Stimulated activated CD4-positive, alpha-beta T cell treated with anti-CD3 and anti-CD28 coated beads, Interleukin-4, amount 100 ng/mL, for 1 hour (primary cell): ENCODE measurements at regions not wholly inside any gene's neighbourhood (a gene's known extent, or its start where the extent isn't known, plus 50 kb on each side); places are given as distances from the start of the nearest gene placed in this dataset.
"Not testable (repeated sequence)": the region's sequence is repeated elsewhere in the genome, so short reads cannot be mapped to it uniquely, and the experiment has no call there.

Experiments used
- DNase-seq: peaks from one replicate; pipeline ENCODE4 v3.0.0-alpha.2; 2020

DNA sequence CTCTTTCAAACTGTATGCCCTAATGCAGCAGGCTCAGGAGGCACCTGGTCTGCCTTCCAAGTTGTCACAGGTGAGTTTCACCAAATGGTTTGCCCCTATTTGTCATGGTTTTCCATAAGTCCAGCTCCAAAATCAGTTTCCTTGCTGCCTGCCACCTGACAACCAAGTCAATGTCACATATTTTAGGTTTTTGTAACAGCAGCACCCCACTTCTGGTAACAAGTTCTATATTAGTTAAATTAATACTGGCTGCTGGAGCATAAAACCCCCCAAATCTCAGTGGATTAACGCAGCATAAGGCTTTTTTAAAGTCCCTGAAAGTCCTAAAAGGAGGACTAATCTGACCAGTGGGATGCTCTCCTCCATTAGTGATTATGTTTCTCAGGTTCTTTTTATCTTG is 200.7 kb downstream of the RRAGC start:
- DNase-seq: no peak

DNA sequence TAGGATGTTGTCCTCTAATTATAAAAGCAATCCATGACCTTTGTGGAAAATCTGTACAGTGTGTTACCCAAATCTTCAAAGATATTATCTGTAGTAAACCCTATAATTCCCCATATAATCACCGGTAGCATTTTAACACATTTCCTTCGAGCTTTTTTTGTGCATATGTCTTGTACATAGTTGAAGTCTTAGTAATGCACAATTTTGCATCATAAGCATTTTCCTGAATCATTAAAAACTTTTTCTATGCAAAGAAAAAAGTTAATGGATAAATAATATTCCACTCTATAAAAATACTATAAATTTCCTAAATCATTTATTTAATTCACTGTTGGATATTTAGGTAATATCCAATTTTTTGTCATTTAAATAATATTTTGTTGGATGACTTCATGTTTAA is 201.7 kb downstream of the RRAGC start:
- DNase-seq: no peak

DNA sequence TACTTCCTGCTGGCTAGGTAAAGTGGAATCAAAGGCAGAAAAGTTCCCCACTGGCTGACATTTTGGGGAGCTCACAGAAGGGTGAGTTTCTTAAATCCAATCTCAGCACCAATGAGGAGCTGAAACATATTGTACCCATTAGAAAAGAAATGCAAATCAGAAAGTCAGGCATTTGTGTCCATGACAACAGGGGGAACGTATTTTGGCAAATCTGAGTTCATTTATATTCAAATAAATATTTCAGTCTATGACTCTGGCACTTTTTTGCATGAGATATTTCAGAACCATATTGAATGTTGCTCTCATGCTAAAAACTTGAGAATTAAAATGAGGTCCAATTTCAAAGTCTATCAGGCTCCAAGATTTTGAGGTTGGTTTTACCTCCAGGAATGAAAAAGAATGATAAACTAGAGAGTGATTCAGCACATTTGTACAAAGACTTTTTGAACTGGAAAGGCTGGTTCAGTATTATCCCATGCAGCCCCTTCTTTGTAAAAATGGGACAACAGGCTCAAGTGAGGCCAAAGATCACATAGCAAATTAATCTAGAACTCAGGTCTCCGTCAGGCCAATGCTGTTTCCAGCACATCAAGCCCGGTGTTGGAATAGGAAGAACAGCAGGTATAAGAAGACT is 202.2 kb downstream of the RRAGC start:
- no peak for DNase-seq

DNA sequence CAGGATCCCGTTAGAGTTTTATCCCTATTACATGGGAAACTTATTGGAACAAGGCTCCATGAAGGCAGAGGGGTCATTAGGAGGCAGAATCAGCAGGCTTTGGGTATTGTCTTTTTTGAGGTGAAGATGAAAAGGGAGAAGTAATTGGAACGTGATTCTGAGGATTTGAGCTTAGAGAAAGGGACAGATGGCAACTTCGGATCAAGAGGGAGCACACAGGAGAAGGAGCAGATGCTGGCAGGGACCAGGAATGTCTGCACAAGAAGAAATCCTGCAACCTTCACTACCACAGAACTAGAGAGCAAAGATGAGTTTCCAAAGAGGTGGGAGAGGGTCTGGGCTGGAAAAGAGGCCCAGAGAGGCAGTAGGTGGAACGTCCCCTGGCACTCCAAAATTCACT is 202.8 kb downstream of the RRAGC start:
- DNase-seq: no peak

DNA sequence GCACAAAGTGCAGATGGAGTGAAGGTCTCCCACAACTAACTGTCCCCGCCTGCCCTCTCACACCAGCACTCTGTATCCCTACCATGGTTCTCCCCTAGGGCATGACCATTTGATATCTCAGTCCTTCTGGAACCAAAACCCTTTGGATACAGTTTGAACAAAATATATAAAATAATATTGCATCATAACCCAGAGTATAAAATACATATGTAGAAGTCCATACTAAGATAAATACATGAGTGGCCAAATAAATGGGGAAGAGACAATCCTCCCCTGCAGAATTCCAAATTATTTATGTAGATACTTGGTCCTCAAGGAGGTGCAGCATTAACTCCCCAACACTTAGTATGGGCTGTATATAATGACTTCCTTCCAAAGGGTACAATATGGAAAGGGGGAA is 207.4 kb downstream of the RRAGC start:
- DNase-seq: no peak

DNA sequence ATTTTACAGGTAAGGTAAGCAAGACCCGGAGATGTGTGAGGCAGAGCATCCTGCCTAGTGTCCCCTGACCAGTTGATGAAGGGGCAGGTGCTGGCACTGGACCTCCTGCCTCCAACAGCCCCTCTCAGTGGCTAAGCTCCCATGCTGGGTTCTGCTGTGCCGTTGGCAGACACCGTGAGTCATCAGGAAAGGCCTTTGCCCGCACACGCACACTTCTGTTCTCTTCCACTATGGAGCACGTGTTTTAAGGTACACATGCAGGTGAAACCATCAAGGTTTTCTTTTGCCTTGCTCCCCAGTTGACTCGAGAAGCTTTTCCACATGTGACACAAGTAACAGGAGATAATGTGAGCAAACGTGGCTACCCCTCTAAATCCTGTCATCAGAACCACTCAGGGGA is 207.9 kb downstream of the RRAGC start:
- DNase-seq: no peak

DNA sequence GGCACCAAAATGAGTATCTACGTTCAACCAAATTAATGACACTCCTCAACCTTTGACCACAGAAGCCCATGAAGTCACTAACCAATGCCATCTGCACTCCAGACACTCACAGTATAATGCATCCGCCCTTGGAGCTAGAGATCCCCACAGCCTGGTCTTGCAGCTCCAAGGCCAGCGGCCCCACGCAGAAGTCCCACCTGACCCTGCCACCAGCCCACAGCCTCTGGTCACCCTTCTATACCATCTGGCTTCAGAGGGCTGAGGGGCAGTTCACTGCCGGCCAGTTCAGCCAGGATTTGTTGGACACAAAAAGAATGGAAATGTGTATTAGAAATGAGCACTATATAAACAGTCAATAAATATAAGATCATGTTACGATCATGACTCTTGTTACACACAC is 211.2 kb downstream of the RRAGC start:
- no peak for DNase-seq

DNA sequence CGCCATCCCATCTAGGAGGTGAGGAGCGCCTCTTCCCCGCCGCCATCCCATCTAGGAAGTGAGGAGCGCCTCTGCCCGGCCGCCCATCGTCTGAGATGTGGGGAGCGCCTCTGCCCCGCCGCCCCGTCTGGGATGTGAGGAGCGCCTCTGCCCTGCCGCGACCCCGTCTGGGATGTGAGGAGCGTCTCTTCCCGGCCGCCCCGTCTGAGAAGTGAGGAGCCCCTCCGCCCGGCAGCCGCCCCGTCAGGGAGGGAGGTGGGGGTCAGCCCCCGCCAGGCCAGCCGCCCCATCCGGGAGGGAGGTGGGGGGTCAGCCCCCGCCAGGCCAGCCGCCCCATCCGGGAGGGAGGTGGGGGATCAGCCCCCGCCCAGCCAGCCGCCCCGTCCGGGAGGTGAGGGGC is 212.2 kb downstream of the RRAGC start:
- not testable (repeated sequence) for DNase-seq

DNA sequence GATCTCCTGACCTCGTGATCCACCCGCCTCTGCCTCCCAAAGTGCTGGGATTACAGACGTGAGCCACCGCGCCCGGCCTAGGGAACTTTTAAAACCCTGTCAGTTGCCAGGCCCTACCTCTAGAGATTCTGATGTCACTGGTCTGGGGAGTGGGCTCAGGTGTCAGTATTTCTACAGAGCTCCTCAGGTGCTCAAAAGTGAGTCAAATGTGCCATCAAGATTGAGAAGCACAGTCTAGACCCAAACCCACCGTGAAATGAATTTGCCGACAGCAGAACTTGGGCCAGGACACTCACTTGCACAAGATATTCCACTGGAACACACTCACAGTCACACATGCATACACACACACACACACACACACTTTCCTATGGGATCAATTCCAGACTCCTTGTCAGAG is 215.5 kb downstream of the RRAGC start:
- no peak for DNase-seq

DNA sequence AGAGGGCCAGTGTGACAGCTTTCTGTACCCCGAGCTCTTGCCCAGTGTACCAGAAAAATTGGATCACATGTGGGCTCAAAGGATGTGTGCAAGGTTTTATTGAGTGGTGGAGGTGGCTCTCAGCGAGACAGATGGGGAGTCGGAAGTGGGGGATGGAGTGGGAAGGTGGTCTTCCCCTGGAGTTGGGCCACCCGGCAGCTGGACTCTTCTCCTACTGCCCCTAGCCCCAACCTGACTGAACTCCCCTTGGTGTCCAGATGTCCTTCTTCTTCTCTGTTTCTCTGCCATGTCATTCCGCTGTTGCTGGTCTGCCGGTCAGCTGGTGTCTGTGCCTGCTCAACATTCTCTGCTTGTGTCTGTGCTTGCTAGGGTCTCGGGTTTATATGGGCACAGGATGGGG is 217.9 kb downstream of the RRAGC start:
- no peak for DNase-seq

DNA sequence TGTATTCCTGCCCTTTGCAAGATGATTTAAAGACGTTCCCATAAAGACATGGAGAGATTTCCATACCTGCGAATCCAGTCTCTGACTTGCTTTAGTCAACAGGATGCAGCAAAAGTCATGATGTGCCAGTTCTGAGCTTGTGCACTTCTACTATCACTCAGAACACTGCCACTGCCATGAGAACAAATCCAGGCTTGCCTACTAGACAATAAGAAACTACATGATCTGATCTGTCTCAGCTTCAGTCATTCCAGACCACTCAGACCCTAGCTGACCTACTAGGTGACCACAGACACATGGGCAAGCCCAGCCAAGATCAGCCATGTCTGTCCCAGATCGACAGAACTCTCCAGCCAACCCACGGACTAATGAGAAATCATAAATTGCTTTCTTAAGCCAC is 219.2 kb downstream of the RRAGC start:
- DNase-seq: no peak

DNA sequence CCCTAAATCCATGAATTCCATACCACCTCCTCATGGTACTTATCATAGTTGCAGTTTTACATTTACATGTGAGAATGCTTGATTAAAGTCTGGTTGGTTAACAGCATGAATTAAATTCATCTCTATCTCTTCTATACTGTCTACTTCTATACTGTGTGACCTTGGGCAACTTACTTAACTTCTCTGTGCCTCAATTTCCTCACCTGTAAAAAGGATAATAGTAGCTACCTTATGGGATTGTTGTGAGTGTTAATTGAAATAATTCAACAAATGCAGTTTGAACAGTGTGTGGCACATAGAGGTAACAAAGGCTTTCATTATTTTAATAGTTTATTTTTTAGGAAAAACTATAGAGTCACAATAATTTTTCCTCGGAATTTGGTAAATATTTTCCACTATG is 231.3 kb downstream of the RRAGC start:
- no peak for DNase-seq

DNA sequence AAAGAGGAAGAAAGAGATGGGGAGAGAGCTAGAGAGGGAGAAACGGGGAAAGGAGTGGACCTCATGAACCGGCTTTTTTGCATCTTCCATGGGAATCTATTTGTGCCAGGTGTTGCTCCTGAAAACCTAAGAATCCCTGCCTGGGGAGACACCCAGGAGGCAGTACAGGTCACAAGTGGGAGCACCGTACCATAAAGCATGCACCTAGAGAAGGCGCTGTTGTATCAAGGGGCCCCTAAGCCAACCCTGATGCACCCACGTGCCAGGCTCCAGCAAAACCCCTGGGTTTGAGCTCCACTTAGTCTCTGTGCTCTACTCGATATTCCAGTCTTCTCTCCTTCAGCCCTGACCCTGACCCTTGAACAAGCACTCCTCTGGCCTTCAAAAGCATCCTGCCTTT is 233.6 kb downstream of the RRAGC start:
- DNase-seq: no peak

DNA sequence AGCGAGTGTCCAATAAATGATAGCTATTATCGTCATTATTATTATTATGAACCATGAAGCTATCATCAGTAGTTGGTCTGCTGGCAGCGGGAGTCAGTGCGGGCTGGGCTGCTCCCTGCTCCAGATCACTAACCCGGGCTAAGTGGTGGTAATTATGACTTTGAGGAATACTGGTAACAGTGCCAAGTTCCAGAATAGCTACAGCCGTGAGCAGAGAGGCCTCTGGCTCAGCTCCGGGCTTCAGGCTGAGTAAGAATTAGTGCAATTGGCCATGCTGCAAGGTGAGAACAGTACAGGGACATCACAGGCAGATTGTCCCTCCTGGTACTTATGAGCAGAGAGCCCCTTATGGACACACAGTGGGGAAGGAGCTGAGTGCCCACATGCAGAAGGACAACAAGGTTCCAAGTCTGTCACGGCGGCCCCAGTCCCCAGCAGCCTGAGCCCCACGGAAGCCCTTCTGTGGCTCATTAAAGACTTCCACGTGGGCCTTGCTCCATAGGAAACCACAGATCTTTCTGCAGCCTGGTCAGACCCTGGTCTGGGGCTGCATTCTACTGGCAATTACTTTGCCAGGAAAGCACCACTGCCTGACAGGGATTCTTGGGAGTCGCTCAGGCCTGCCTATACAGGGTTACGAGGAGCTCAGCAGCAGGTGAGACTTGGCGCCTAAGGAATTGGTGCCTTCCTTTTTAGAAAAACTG is 235.1 kb downstream of the RRAGC start:
- no peak for DNase-seq

DNA sequence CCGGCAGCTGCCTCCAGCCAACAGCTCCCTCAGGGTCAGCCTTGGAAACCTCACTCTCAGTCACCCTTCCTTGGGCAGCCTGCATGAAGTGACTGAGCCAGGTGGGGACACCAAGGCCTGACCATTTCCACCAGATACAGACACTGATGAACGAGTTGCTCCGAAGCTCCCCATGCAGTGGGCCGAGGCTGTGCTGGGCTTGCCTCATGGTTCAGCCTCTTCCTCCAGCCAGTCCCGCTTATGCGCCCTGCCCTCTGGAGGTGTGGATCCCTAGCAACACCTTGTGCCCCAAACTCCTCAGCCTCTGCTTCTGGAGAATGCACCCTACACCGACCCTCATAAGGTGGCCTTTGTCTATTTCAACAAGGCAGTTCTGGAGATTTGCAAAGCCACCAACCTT is 236.0 kb downstream of the RRAGC start:
- DNase-seq: no peak

DNA sequence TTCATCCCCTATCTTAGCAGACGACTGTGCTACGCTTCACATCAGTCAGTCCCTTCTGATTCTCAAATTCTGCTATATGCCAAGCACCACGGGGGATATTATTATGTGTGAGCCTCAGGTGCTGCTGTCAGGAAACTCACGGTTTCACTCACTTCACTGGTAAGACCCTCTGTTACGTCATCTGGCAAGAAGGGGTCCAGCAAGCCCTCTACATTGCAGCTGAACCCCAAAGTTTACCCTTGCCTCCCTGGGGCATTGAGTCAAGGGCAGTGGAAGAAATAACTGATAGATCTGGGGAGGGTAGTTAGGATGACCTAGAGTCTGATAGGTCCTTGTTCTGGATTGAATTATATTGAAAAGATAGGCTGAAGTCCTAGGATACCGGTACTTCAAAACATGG is 237.4 kb downstream of the RRAGC start:
- no peak for DNase-seq

DNA sequence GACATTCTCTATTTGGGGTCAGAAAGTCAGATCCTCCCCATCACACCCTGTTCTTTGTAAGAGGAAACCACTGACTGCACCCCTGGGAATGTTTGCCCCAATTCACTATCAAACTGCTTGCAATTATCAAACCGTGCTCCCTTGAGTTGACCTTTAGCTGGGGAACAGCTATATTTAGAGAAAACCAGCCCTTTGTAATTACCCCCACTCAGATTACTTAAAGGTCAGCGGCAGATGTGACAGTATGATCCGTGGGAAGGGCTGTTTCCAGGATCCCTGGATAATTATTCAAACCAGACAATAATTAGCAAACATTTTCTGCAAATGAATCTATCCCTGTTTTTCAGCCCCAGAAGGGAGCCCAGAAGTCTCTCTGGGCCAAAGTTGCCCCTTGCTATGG is 242.7 kb downstream of the RRAGC start:
- no peak for DNase-seq

DNA sequence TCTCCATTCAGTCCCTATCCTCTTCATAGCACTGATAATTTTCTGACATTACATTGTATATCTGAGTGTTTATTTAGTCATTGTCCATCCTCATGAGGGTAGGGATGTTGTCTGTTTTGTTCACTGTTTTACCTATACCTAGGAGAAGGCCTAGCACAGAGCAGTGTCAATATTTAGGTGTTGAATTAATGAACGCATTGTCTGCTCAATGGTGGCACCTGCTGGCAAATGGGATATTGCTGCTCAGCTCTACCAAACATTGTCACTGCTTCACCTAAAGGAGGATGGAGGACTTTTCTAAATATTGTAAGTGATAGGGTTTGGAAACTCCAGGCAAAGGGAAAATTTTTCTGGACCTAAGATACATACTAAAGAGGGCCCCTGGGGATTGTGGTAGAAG is 243.9 kb downstream of the RRAGC start:
- DNase-seq: no peak

DNA sequence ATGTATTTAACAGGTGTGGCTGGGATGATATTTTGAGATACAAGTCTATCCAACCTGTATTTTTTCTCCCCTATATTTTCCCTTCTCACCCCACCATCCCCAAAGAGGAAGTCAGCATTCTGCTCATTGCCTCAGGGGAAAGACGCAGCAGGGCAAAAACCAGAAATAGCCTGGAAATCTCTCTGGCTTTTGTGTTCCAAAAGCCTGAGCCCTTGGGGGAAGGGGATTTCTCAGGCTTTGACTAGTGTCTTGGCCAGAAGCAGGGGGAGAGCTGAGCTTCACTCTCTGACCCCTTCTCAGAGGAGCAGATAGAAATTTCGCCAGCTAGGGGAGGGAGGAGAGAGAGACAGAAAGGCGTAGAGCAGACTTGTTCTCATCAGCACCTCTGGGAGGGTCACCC is 244.7 kb downstream of the RRAGC start:
- DNase-seq: no peak

DNA sequence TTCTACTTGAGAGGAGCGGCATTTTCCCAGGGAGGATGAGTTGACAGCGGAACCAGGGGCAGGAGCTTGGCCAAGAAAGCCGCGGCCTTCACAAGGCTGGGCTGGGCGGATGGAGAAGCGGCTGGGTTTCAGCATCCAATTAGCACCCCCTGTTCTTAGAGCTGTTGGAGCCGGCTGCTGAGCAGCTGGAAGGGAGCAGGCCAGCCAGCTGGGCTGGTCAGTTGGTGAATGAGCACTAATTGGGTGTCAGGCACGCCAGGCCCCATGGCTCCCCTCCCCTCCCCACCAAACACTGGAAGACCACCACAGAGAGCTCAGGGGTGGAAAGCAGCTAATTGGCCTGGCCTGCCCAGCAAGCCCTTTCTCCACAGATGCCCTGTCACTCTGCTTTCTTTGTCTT is 245.6 kb downstream of the RRAGC start:
- no peak for DNase-seq

DNA sequence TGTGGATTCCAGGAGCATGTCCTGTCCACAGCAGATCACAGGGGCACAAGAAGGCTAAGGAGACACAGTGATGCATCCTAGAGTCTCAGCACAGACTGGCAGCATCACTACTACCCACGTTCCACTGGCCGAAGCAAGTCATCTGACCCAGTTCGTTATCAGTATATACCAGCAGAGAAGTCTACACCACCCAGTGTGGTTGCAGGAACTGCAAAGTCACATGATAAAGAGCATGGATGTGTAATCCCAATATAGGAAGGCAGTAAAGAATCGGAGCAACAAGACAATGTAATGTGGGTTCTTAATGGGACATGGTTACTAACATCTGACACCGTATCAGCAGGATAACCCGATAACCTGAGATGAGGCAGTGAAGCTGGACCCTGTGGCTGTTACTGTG is 246.6 kb downstream of the RRAGC start:
- no peak for DNase-seq

DNA sequence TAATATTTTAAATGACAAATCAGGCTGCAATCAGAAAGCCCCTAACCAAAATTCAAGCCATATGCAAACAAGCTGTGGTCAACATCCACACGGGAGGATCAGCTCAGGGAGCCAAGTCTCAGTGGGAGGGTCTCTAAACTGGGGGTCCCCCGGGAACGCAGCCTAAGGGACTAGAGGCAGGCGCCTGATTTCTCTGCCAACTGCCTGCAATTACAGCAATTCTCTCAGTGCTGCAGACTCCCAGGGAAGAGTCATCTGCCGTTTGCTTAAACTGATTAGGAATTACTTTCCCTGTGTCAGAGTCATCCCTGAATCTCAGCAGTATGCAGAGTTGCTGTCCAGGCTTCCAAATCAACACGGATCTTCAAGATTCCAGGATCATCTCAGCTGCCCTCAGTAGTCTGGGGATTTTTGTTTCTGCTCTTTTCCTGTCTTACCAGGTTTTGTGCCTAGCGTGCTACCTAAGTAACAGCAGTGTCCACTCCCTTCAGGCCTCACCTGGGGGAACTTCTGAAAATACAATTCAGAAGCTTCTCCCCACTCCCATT is 247.8 kb downstream of the RRAGC start:
- DNase-seq: no peak

DNA sequence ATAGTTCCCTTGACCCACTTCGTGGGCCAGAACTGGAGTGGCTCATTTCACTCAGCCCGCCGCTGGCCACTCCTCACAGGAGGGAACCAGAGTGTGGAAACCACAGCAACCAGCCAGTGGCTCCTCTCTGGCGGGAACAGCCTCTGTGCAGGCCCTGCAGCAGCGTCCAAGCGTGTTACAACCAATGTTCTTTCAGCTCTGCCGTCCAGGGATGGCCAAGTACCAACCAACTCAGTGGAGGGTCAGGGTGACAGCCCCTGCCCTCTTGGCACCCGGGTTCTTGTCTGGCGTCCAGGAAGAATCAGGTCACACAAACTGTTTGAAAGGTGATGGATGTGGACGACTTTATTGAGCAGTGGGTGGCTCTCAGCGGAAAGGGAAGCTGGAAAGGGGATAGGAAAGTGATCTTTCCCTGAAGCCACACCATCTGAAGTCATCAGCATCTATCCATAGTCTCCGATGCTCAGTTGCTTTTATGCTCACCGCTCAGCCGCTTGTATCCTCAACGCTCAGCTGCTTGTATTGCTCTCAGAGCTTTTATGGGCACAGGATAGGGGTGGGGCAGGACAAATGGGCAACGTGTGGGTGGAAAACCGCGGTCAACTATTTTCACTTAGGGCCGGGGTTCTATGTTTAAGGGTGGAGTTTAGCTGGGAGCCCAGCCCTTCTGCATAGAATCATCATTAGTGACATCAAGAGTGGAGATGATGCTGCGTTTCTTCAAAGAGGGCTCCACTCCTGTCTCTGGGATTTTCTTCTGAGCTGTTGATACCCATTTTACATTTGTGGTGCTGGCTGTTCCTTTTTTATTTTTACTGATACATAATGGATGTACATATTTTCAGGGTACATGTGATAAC is 250.2 kb downstream of the RRAGC start:
- DNase-seq: no peak
